ENCODE measurements at regions not wholly inside any gene's neighbourhood (a gene's known extent, or its start where the extent isn't known, plus 50 kb on each side); places are given as distances from the start of the nearest gene placed in this dataset.

GRCh38 chr10:10320956-10321355, 696.7 kb upstream of the CELF2 start:
- Histone ChIP-seq H3K27ac (ENCODE audit: low read depth in 1 of 2, low read length in 2 of 2) (no peak overlapping the region), H3K36me3 (ENCODE audit: control insufficient read depth in 4 of 4, insufficient read depth in 3 of 4, low read depth in 1 of 4, low read length in 3 of 4) (no peaks in the 10 kb centered on the region), H3K27me3 (ENCODE audit: control insufficient read depth in 4 of 4, insufficient read depth in 4 of 4, low read length in 3 of 4) (no peaks in the 10 kb centered on the region), H3K4me3 (ENCODE audit: low read depth in 1 of 3, low read length in 3 of 3) (no peak overlapping the region), H3K9me3 (ENCODE audit: control insufficient read depth in 4 of 4, low read length in 3 of 4) (peaks cover 0 to 4% (median 0%) of the 10 kb centered on the region in 4 donors), H3K9ac (ENCODE audit: low read depth in 1 of 2, low read length in 2 of 2) (no peak overlapping the region), H3K4me1 (ENCODE audit: control insufficient read depth in 4 of 4, insufficient read depth in 4 of 4, low read length in 3 of 4) (no peaks in the 10 kb centered on the region)
- 63% methylated on average over 3 of the region's 3 CpGs for WGBS
- DNase-seq (ENCODE audit: low spot score): no peak
- TF ChIP-seq FOXA2 (IDR thresholded peaks at IDR 0.05): no peak
- TF ChIP-seq, protein P1, sequence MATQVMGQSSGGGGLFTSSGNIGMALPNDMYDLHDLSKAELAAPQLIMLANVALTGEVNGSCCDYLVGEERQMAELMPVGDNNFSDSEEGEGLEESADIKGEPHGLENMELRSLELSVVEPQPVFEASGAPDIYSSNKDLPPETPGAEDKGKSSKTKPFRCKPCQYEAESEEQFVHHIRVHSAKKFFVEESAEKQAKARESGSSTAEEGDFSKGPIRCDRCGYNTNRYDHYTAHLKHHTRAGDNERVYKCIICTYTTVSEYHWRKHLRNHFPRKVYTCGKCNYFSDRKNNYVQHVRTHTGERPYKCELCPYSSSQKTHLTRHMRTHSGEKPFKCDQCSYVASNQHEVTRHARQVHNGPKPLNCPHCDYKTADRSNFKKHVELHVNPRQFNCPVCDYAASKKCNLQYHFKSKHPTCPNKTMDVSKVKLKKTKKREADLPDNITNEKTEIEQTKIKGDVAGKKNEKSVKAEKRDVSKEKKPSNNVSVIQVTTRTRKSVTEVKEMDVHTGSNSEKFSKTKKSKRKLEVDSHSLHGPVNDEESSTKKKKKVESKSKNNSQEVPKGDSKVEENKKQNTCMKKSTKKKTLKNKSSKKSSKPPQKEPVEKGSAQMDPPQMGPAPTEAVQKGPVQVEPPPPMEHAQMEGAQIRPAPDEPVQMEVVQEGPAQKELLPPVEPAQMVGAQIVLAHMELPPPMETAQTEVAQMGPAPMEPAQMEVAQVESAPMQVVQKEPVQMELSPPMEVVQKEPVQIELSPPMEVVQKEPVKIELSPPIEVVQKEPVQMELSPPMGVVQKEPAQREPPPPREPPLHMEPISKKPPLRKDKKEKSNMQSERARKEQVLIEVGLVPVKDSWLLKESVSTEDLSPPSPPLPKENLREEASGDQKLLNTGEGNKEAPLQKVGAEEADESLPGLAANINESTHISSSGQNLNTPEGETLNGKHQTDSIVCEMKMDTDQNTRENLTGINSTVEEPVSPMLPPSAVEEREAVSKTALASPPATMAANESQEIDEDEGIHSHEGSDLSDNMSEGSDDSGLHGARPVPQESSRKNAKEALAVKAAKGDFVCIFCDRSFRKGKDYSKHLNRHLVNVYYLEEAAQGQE (IDR thresholded peaks at IDR 0.05): no peak
- no peak for TF ChIP-seq RAD21 (IDR thresholded peaks at IDR 0.05)
- TF ChIP-seq CTCF (IDR thresholded peaks at IDR 0.05; ENCODE audit: low read depth, low read length, missing input control): no peak
- no peak for TF ChIP-seq EGR1 (IDR thresholded peaks at IDR 0.05; ENCODE audit: low read depth in 2 of 2)
- no peak for TF ChIP-seq SP1 (IDR thresholded peaks at IDR 0.05)
- no peak for TF ChIP-seq JUND (IDR thresholded peaks at IDR 0.05)
- no peak for TF ChIP-seq MAX (IDR thresholded peaks at IDR 0.05)

DNA sequence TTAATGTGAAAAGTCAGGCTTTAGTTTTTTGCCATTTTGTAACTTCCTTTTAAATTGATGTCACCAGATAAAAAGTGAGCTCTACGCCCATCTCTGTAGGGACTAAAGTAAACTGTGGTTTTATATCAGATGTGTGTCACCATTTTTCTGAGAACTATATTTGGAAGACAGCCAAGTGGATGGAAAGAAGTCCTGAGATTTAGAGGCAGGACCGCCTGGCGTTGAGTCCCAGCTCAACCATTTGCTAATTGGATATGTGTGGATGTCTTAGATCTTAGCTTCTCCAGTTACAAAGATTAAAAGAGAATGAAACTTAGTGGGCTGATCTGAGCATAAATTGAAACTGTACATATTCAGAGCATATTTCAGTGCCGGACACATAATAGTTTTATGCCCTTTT, 691.6 kb upstream of the CELF2 start:
- TF ChIP-seq JUND (IDR thresholded peaks at IDR 0.05) (no peak), MAX (IDR thresholded peaks at IDR 0.05) (no peak), NR2F2 (IDR thresholded peaks at IDR 0.05) (no peak)
- TF ChIP-seq, protein P1 (IDR thresholded peaks at IDR 0.05): no peak
- no peak overlapping the region for H3K27ac ChIP-seq (ENCODE audit: low read depth in 1 of 2, low read length in 2 of 2)
- 75% methylated on average over 4 of the region's 4 CpGs for WGBS
- H3K36me3 ChIP-seq (ENCODE audit: control insufficient read depth in 4 of 4, insufficient read depth in 3 of 4, low read depth in 1 of 4, low read length in 3 of 4): no peaks in the 10 kb centered on the region
- H3K9me3 ChIP-seq (ENCODE audit: control insufficient read depth in 4 of 4, low read length in 3 of 4): peaks cover 0 to 4% (median 0%) of the 10 kb centered on the region in 4 donors
- H3K4me3 ChIP-seq (ENCODE audit: low read depth in 1 of 3, low read length in 3 of 3): no peak overlapping the region
- no peak for DNase-seq (ENCODE audit: low spot score)
- H3K9ac ChIP-seq (ENCODE audit: low read depth in 1 of 2, low read length in 2 of 2): no peak overlapping the region
- no peaks in the 10 kb centered on the region for H3K27me3 ChIP-seq (ENCODE audit: control insufficient read depth in 4 of 4, insufficient read depth in 4 of 4, low read length in 3 of 4)
- no peaks in the 10 kb centered on the region for H3K4me1 ChIP-seq (ENCODE audit: control insufficient read depth in 4 of 4, insufficient read depth in 4 of 4, low read length in 3 of 4)
